Mammary epithelial cell (primary cell): ENCODE measurements at regions not wholly inside any gene's neighbourhood (a gene's known extent, or its start where the extent isn't known, plus 50 kb on each side); places are given as distances from the start of the nearest gene placed in this dataset.

Experiments used
- CTCF ChIP-seq, 2 donors: IDR thresholded peaks in 1 of 2; conservative IDR thresholded peaks in 1 of 2; 2 replicates each; pipeline ENCODE4 v1.5.1; 2011 to 2012; ENCODE audit warnings: inconsistent platforms in 2 of 2, low read length in 2 of 2, mild to moderate bottlenecking in 2 of 2, control low read depth in 1 of 2, low read depth in 1 of 2; ENCODE audit not compliant: insufficient read depth in 1 of 2; ENCODE audit errors: extremely low read depth in 1 of 2
- EZH2 ChIP-seq: IDR thresholded peaks from 2 replicates; pipeline ENCODE4 v1.6.1; 2012; ENCODE audit warnings: low read length, inconsistent platforms, borderline replicate concordance

GRCh38 chr2:166612214-166612613 lies 118.2 kb upstream of the SCN7A start:
- no peak for TF ChIP-seq CTCF (conservative IDR thresholded peaks at IDR 0.05 in 1 of 2, IDR thresholded peaks at IDR 0.05 in 1 of 2; ENCODE audit: extremely low read depth in 1 of 2, insufficient read depth in 1 of 2, low read depth in 1 of 2, low read length in 2 of 2)
- TF ChIP-seq EZH2: no peak
